ENCODE measurements at regions not wholly inside any gene's neighbourhood (a gene's known extent, or its start where the extent isn't known, plus 50 kb on each side); places are given as distances from the start of the nearest gene placed in this dataset.

- Histone ChIP-seq H4K20me1 (ENCODE audit: insufficient read depth) (no peaks in the 10 kb centered on the region), H3K4me3 (replicated peaks in 1 of 2; ENCODE audit: low read depth in 1 of 2, low read length in 2 of 2) (no peak overlapping the region), H3K9me2 (ENCODE audit: insufficient read depth) (no peaks in the 10 kb centered on the region), H3K27ac (ENCODE audit: low read depth, low read length) (no peak overlapping the region), H3K9ac (ENCODE audit: low read length) (no peak overlapping the region), H3K36me3 (ENCODE audit: control insufficient read depth in 1 of 2, insufficient read depth in 2 of 2, low read length in 2 of 2) (no peaks in the 10 kb centered on the region), H3K27me3 (ENCODE audit: insufficient read depth, low read length) (no peaks in the 10 kb centered on the region), H3K9me3 (ENCODE audit: control insufficient read depth in 1 of 2, insufficient read depth in 1 of 2, low read depth in 1 of 2, low read length in 2 of 2) (no peaks in the 10 kb centered on the region), H2AFZ (ENCODE audit: low read depth, low read length, poor library complexity, severe bottlenecking) (no peak overlapping the region), H3K4me2 (ENCODE audit: low read length) (no peak overlapping the region), H3K4me1 (ENCODE audit: control insufficient read depth in 1 of 2, insufficient read depth in 2 of 2, low read length in 2 of 2) (no peaks in the 10 kb centered on the region), H3K79me2 (ENCODE audit: insufficient read depth, low read length) (no peaks in the 10 kb centered on the region)
- DNase-seq (ENCODE audit: low read depth, low spot score) (no peak), ATAC-seq (no peak)
- BruUV-seq (replicated peaks): no TSS peak
- ChIA-PET CTCF (no interaction called here), POLR2A (no interaction called here), RAD21 (ENCODE audit: low non-redundant PET in 1 of 2, low total read pairs in 2 of 2, uncharacterized antibody in 2 of 2, unreplicated experiment in 2 of 2) (no interaction called here)
- intact Hi-C loops (cut with micrococcal nuclease): loop anchor here (5.0 kb wide), 1 partner anchor 953 kb away; no protein-coding TSS in a partner anchor
- no peak for TF ChIP-seq ELF1 (IDR thresholded peaks at IDR 0.05; ENCODE audit: borderline replicate concordance, low read depth)
- TF ChIP-seq ZBTB33 (IDR thresholded peaks at IDR 0.05; ENCODE audit: extremely low read depth, insufficient replicate concordance, low read length): no peak
- no peak for TF ChIP-seq POLR2AphosphoS5 (IDR thresholded peaks at IDR 0.05; ENCODE audit: low read depth, low read length)
- TF ChIP-seq TCF7L2 (IDR thresholded peaks at IDR 0.05; ENCODE audit: borderline replicate concordance, extremely low read depth, insufficient read depth, insufficient read length): no peak
- TF ChIP-seq RAD21 (IDR thresholded peaks at IDR 0.05; ENCODE audit: low read depth): no peak
- no peak for TF ChIP-seq FOSL1 (IDR thresholded peaks at IDR 0.05; ENCODE audit: low read depth)
These were observed 142.7 kb upstream of the FBXL17 start for GRCh38 chr5:108524564-108524963.

GRCh38 chr5:108523360-108523759 lies 141.5 kb upstream of the FBXL17 start:
- ATAC-seq (no peak), DNase-seq (ENCODE audit: low read depth, low spot score) (no peak)
- H3K79me2 ChIP-seq (ENCODE audit: insufficient read depth, low read length): no peaks in the 10 kb centered on the region
- H3K27me3 ChIP-seq (ENCODE audit: insufficient read depth, low read length): no peaks in the 10 kb centered on the region
- no TSS peak for BruUV-seq (replicated peaks)
- H3K4me2 ChIP-seq (ENCODE audit: low read length): no peak overlapping the region
- H2AFZ ChIP-seq (ENCODE audit: low read depth, low read length, poor library complexity, severe bottlenecking): no peak overlapping the region
- H3K27ac ChIP-seq (ENCODE audit: low read depth, low read length): no peak overlapping the region
- H3K9ac ChIP-seq (ENCODE audit: low read length): no peak overlapping the region
- ChIA-PET POLR2A (no interaction called here), RAD21 (ENCODE audit: low non-redundant PET in 1 of 2, low total read pairs in 2 of 2, uncharacterized antibody in 2 of 2, unreplicated experiment in 2 of 2) (no interaction called here), CTCF (interaction anchor here (1.3 kb wide), 1 partner anchor 13 kb away, joined by 4 read pairs; no protein-coding TSS in a partner anchor)
- no peaks in the 10 kb centered on the region for H3K9me3 ChIP-seq (ENCODE audit: control insufficient read depth in 1 of 2, insufficient read depth in 1 of 2, low read depth in 1 of 2, low read length in 2 of 2)
- no peaks in the 10 kb centered on the region for H3K4me1 ChIP-seq (ENCODE audit: control insufficient read depth in 1 of 2, insufficient read depth in 2 of 2, low read length in 2 of 2)
- no peaks in the 10 kb centered on the region for H3K9me2 ChIP-seq (ENCODE audit: insufficient read depth)
- H4K20me1 ChIP-seq (ENCODE audit: insufficient read depth): no peaks in the 10 kb centered on the region
- H3K36me3 ChIP-seq (ENCODE audit: control insufficient read depth in 1 of 2, insufficient read depth in 2 of 2, low read length in 2 of 2): no peaks in the 10 kb centered on the region
- H3K4me3 ChIP-seq (replicated peaks in 1 of 2; ENCODE audit: low read depth in 1 of 2, low read length in 2 of 2): no peak overlapping the region
- intact Hi-C loops (cut with micrococcal nuclease): loop anchor here (5.0 kb wide), 1 partner anchor 954 kb away; no protein-coding TSS in a partner anchor
- TF ChIP-seq YY1 (IDR thresholded peaks at IDR 0.05; ENCODE audit: extremely low read depth, insufficient replicate concordance, low read depth, low read length): no peak
- no peak for TF ChIP-seq POLR2AphosphoS5 (IDR thresholded peaks at IDR 0.05; ENCODE audit: low read depth, low read length)
- no peak for TF ChIP-seq ELF1 (IDR thresholded peaks at IDR 0.05; ENCODE audit: borderline replicate concordance, low read depth)
- TF ChIP-seq POLR2A (IDR thresholded peaks at IDR 0.05; ENCODE audit: borderline replicate concordance, extremely low read depth, insufficient read depth, insufficient read length): no peak
- TF ChIP-seq EZH2 (IDR thresholded peaks at IDR 0.05): no peak
- no peak for TF ChIP-seq FOSL1 (IDR thresholded peaks at IDR 0.05; ENCODE audit: low read depth)
- TF ChIP-seq CEBPB (IDR thresholded peaks at IDR 0.05; ENCODE audit: low read depth): no peak
- TF ChIP-seq EGR1 (IDR thresholded peaks at IDR 0.05; ENCODE audit: low read depth): no peak
- no peak for TF ChIP-seq TCF7L2 (IDR thresholded peaks at IDR 0.05; ENCODE audit: borderline replicate concordance, extremely low read depth, insufficient read depth, insufficient read length)
- no peak for TF ChIP-seq ZNF274 (IDR thresholded peaks at IDR 0.05; ENCODE audit: low read depth, low read length)
- no peak for TF ChIP-seq ZFX (IDR thresholded peaks at IDR 0.05)
- no peak for TF ChIP-seq CTCF (IDR thresholded peaks at IDR 0.05 in 2 of 3, conservative IDR thresholded peaks at IDR 0.05 in 1 of 3; ENCODE audit: borderline replicate concordance in 1 of 3, insufficient read depth in 1 of 3, low read depth in 2 of 3, low read length in 2 of 3)
